ENCODE measurements at regions not wholly inside any gene's neighbourhood (a gene's known extent, or its start where the extent isn't known, plus 50 kb on each side); places are given as distances from the start of the nearest gene placed in this dataset.
"Not testable (repeated sequence)": the region's sequence is repeated elsewhere in the genome, so short reads cannot be mapped to it uniquely, and the experiment has no call there.

DNA sequence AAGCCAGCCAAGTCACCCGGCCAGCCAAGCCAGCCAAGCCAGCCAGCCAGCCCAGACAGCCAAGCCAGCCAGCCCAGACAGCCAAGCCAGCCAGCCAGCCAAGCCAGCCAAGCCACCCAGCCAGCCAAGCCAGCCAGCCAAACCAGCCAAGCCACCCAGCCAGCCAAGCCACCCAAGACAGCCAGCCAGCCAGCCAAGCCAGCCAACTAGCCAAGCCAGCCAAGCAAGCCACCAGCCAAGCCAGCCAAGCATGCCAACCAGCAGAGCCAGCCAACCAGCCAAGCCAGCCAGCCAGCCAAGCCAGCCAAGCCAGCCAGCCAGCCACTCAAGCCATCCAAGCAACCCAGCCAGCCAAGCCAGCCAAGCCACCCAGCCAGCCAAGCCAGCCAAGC is 323.1 kb upstream of the PLGLB2 start:
- not testable (repeated sequence) for DNase-seq (ENCODE audit: extremely low read depth in 1 of 2, low read depth in 1 of 2)

DNA sequence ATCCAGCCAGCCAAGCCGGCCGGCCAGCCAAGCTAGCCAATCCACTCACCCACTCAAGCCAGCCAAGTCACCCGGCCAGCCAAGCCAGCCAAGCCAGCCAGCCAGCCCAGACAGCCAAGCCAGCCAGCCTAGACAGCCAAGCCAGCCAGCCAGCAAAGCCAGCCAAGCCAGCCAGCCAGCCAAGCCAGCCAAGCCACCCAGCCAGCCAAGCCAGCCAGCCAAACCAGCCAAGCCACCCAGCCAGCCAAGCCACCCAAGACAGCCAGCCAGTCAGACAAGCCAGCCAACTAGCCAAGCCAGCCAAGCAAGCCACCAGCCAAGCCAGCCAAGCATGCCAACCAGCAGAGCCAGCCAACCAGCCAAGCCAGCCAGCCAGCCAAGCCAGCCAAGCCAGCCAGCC is 322.7 kb upstream of the PLGLB2 start:
- not testable (repeated sequence) for DNase-seq (ENCODE audit: extremely low read depth in 1 of 2, low read depth in 1 of 2)

DNA sequence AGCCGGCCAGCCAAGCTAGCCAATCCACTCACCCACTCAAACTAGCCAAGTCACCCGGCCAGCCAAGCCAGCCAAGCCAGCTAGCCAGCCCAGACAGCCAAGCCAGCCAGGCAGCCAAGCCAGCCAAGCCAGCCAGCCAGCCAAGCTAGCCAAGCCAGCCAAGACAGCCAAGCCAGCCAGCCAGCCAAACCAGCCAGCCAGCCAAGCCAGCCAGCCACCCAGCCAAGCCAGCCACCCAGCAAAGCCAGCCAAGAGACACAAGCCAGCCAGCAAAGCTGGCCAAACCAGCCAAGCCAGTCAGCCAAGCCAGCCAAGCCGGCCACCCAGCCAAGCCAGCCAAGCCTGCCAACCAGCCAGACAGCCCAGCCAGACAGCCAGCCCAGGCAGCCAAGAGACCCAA is 322.2 kb upstream of the PLGLB2 start:
- DNase-seq (ENCODE audit: extremely low read depth in 1 of 2, low read depth in 1 of 2): not testable (repeated sequence)

DNA sequence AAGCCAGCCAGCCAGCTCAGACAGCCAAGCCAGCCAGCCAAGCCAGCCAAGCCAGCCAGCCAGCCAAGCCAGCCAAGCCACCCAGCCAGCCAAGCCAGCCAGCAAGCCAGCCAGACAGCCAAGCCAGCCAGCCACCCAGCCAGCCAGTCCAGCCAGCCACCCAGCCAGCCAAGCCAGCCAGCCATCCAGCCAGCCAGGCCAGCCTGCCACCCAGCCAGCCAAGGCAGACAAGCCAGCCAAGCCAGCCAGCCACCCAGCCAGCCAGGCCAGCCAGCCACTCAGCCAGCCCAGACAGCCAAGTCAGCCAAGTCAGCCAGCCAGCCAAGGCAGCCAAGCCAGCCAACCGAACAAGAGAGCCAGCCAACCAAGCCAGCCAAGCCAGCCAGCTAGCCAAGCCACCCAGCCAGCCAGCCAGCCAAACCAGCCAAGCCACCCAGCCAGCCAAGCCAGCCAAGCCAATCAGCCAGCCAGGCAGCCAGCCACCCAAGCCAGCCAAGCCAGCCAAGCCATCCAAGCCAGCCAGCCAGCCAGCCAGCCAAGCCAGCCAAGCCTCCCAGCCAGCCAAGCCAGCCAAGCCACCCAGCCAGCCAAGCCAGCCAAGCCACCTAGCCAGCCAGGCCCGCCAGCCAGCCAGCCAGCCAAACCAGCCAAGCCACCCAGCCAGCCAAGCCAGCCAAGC is 319.3 kb upstream of the PLGLB2 start:
- DNase-seq (ENCODE audit: extremely low read depth in 1 of 2, low read depth in 1 of 2): not testable (repeated sequence)

DNA sequence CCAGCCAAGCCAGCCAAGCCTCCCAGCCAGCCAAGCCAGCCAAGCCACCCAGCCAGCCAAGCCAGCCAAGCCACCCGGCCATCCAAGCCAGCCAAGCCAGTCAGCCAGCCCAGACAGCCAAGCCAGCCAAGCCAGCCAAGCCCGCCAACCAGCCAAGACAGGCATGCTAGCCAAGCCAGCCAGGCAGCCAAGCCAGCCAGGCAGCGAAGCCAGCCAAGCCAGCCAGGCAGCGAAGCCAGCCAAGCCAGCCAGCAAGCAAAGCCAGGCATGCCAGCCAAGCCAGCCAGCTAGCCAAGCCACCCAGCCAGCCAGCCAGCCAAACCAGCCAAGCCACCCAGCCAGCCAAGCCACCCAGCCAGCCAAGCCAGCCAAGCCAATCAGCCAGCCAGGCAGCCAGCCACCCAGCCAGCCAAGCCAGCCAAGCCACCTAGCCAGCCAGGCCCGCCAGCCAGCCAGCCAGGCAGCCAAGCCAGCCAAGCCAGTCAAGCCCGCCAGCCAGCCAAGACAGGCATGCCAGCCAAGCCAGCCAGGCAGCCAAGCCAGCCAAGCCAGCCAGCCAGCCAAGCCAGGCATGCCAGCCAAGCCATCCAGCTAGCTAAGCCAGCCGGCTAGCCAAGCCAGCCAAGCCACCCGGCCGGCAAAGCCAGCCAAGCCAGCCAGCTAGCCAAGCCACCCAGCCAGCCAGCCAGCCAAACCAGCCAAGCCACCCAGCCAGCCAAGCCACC is 318.5 kb upstream of the PLGLB2 start:
- DNase-seq (ENCODE audit: extremely low read depth in 1 of 2, low read depth in 1 of 2): not testable (repeated sequence)

DNA sequence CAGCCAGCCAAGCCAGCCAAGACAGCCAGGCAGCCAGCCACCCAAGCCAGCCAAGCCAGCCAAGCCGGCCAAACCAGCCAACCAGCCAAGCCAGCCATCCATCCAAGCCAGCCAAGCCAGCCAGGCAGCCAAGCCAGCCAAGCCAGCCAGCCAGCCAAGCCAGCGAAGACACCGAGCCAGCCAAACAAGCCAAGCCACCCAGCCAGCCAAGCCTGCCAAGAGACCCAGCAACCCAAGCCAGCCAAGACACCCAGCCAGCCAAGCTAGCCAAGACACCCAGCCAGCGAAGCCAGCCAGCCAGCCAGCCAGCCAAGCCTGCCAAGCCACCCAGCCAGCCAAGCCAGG is 318.0 kb upstream of the PLGLB2 start:
- not testable (repeated sequence) for DNase-seq (ENCODE audit: extremely low read depth in 1 of 2, low read depth in 1 of 2)

DNA sequence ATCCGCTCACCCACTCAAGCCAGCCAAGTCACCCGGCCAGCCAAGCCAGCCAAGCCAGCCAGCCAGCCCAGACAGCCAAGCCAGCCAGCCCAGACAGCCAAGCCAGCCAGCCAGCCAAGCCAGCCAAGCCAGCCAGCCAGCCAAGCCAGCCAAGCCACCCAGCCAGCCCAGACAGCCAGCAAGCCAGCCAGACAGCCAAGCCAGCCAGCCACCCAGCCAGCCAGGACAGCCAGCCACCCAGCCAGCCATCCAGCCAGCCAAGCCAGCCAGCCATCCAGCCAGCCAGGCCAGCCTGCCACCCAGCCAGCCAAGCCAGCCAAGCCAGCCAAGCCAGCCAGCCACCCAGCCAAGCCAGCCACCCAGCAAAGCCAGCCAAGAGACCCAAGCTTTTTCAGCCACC is 316.8 kb upstream of the PLGLB2 start:
- not testable (repeated sequence) for DNase-seq (ENCODE audit: extremely low read depth in 1 of 2, low read depth in 1 of 2)

DNA sequence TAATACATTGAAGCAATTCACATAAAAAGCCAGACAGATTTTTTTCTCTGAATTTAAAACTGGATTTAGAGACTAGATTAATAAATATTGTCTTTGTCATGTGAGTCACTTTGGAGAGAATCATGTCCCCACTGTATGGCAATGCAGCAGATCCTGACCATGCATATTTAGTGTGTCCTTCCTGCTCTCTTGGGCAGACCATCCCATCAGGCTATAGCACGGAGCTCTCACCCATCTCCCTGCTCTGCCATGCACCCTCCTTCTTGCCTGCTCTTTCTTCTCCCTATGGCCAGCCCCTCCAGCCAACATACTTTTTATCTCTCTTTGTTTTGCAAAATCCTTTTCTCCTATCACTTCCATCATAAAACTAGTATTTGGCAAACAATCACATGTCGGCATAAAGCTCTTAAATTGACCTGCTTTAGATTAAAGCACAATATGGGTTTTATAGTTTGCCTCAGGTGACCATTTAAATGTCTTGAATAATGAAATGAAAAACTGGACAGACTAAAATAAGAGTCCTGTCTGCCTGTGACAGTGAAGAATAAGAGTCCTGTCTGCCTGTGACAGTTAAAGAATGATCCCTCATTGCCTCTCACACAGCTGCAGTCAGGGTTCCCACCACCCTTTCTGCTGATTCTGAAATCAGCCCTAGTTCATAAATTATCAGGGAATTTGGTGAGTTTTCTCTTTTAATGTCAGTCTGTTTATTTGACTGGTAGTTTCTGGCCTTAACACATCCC is 315.0 kb upstream of the PLGLB2 start:
- DNase-seq (ENCODE audit: extremely low read depth in 1 of 2, low read depth in 1 of 2): not testable (repeated sequence)

DNA sequence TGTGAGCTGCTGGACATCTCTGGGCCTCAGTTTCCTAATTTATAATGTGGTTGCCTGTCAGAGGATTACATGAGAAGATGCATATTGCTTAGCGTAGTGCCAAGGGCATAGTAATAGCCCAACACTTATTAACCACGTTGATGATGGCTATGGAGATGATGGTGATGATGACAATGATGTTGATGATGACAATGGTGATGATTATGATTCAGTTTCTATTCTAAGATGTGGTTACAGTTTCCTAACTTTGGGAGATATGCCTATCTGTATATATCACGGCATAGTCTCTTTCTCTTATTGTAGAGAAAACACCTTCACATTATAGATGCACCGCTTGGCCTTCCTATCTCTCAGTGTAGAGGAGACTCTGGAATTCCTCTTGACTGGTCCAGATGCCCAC is 311.9 kb upstream of the PLGLB2 start:
- not testable (repeated sequence) for DNase-seq (ENCODE audit: extremely low read depth in 1 of 2, low read depth in 1 of 2)

DNA sequence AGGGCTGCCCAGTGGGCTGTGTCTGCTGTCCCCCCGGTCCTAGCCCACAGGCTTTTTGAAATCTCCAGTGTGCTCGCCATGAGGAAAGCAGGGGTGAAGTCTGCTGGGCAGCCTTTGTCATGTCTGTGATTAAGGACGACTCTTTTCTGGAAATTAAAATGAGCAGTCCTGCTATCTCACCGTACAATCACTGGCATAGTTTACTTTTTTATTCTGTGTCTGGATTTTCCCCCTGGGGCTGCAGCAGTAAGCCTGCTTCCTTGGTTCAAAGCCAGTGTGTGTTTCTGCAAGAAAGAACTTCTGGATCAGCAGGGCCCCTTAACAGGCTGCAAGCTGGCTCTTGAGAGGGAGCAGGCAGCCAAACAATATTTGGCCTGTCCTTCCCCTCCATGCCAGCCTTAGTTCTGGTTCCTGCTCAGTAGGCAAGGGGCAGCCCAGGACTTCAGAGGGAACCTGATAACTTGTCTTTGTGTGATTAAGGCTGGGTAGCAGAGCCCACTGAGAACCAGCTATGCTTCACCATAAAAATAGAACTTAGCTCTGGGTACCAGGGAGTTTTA is 310.1 kb upstream of the PLGLB2 start:
- DNase-seq (ENCODE audit: extremely low read depth in 1 of 2, low read depth in 1 of 2): not testable (repeated sequence)

DNA sequence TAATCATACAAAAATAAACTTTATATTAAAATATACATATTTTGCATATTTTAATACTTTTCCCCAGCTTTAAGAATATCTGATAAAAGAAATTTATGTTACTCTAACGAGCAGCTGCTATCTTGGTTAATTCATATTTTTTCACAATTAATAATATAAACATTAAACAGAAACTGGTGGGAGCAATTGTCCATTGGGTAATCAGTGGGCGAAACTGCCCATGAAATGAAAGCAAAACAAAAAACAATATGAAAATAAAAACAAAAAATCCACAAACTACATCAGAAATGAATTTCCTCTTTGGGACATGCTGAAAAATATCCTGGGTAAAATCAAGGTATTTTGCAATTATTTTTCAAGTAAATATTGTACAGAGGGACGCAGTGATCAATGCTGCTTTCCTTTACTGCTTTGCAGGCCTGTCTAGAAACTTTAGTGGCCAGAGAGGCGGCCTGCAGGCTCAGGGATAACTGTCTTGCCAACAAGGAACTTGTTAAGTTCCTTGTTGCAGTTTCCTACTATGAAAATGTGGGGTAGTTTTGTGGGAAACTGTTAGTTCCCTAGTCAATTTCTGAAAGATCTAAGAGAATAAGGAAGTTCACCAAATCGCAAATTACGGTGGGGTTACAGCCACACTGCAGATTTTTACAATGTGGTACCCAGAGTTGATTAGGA is 309.0 kb upstream of the PLGLB2 start:
- not testable (repeated sequence) for DNase-seq (ENCODE audit: extremely low read depth in 1 of 2, low read depth in 1 of 2)

DNA sequence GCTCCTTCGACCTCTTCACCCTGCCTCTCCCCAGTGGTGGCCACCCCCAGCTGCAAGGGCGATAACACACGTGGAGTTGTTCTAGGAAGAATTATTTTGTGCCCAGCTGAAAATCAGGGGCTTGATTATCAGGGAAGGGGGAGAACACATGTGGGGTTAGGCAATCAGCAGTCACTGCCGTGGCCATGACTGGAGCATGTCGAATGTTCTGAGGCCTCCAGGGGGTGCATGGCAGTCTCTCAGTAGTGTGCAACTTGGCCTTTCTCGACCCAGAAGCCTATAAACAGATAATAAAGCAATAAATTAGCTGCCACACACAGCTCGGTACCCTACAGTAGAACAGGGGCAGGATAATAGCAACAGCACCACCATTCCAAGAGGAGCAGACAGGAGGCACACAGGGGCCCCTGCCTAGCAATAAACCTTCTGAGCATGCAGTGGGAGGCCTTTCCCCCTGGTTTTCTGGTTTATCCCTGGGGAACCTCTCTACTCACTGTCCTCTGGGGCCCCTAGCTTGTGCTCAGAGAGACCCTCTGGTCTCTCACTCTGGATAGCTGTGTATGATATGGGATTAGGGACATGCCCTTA is 308.2 kb upstream of the PLGLB2 start:
- DNase-seq (ENCODE audit: extremely low read depth in 1 of 2, low read depth in 1 of 2): not testable (repeated sequence)

DNA sequence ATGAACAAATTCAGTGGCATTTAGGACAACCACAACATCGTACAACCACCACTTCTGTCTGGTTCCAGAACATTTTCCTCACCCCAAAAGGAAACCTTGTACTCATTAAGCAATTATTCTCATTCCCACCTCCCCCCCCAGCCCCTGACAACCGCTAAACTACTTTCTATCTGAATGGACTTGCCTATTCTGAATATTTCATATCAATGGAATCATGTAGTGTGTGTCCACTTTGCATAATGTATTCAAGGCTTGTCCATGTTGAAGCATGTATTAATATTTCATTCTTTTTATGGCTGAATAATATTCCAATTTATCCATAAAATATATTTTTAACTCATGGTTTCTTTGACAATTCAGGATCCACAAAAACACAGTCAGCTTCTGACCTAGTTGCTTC is 307.2 kb upstream of the PLGLB2 start:
- not testable (repeated sequence) for DNase-seq (ENCODE audit: extremely low read depth in 1 of 2, low read depth in 1 of 2)

DNA sequence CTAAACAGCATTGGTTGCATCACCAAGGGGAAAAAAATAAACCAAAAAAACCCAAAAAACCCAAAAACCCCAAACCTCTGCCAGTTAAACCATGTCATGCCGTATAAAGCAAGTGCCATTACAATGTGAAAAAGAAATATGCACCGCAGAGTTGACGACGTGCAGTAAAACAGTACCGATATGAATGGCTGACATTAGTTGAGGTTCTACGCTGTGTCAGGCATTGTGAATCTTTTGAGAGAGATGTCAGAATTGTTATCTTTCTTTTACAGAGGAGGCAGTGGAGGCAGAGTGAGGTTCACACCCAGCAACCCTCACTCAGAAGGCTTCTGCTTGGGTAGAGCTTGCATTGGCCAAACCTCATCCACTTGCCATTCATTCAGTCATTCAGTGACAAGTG is 306.5 kb upstream of the PLGLB2 start:
- not testable (repeated sequence) for DNase-seq (ENCODE audit: extremely low read depth in 1 of 2, low read depth in 1 of 2)

DNA sequence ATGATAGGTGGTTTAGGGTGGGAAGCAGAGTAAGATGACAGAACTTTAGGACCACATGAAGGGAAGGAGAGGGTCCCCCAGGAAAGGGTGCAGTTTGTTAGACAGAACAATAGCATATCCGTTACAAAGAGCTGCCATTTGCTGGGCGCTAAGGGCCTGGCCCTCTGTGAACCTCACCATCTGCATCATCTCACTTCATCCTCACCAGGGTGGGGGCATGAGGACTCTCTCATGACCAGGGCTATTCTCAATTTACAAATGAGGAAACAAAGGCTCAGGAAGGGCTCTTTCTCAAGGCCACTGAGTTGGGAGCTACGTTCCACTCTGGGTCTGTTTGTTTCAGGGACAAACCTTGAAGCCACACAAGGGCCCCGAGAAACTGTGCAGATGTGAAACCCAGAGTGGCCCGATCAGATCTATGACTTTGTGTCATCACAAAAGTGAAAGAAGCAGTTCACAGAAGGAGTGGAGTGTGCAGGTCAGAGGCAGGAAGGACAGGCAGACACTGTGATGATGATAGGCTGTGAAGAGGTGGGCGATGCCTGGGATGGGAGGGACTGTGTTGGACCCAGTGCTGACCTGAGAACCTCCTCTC is 304.8 kb upstream of the PLGLB2 start:
- not testable (repeated sequence) for DNase-seq (ENCODE audit: extremely low read depth in 1 of 2, low read depth in 1 of 2)

DNA sequence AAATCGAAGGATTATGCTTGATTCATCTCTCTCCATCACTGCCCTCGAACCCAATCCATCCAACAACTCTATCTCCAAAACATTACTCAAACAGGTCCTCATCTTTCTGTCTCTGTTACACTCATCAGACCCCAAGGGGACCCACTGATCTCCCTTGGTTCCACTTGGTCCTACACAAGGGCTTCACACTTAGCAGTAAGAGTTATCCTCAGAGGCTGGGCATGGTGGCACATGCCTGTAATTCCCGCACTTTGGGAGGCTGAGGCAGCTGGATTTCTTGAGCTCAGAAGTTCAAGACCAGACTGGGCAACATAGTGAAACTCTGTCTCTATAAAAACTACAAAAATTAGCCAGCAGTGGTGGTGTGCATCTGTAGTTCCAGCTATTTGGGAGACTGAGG is 302.9 kb upstream of the PLGLB2 start:
- DNase-seq (ENCODE audit: extremely low read depth in 1 of 2, low read depth in 1 of 2): not testable (repeated sequence)

DNA sequence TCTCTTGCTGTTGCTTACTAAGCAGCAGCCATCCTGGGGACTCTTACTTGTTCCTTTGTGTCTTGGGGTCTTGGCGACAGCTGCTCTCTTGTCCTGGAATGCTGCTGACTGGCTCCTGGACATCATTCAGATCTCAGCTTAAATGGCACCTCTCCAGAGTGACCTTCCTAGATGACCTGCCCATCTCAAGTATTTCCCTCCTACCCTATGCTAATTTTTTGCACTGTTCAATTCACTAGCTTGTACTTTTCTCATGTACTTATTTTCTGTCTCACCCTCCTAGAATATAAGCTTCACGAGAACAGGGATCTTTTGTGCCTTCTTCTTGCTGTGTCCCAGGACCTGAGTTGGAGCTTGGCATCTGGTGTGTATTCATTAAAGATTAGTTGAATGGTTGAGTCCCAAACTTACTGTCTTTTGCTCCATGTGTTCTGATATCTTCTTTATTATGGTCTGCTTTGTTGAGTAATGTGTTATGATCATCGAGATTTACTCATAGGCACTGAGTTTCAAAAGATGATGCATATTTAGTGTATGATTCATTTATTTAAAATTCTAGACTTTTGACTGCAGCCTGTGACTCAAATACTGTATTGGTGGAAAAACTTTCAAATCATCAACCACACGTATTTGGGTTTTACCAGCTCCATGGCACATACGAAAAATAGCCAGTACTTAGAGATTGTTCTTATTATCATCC is 302.1 kb upstream of the PLGLB2 start:
- DNase-seq (ENCODE audit: extremely low read depth in 1 of 2, low read depth in 1 of 2): not testable (repeated sequence)

DNA sequence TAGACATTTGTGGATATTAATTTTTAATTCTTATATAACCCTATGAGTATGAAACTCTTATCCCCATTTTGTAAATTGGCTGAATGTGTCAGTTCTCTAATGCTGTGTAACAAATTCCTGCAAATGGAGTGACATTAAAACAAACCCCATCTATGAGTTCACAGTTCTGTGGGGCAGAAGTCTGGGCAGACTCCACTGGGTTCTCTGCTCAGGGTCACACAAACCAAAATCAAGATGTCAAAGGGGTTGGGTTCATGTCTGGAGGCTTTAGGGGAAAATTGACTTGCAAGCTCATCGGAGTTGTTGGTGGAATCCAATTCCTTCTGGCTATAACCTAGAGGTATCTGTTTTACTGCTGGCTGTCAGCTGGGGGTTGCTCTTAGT is 301.6 kb upstream of the PLGLB2 start:
- DNase-seq (ENCODE audit: extremely low read depth in 1 of 2, low read depth in 1 of 2): not testable (repeated sequence)

DNA sequence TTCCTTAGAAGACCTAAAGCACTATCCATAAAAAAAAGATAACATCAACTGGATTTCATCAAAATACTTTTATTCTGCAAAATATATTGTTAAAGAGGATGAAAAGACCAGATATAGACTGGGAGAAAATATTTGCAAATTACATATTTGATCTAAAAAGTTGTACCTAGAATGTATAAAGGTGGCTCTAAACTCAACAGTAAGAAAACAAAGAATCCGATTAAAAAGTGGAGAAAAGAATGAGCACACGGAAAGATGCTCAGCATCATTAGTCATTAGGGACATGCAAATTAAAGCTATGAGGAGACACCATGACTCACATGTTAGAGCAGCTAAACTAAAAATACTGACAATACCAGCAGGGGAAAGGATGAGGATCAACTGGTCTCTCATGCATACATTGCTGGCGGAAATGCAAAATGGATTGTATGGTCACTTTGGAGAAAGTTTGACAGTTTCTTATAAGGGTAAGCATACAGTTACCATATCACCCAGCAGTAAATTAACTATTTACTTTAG is 298.4 kb upstream of the PLGLB2 start:
- DNase-seq (ENCODE audit: extremely low read depth in 1 of 2, low read depth in 1 of 2): not testable (repeated sequence)

All from activated CD8-positive, alpha-beta memory T cell treated with anti-CD3 and anti-CD28 coated beads for 1 hour (primary cell).